Fibroblast of skin of back (primary cell): ENCODE measurements at regions not wholly inside any gene's neighbourhood (a gene's known extent, or its start where the extent isn't known, plus 50 kb on each side); places are given as distances from the start of the nearest gene placed in this dataset.
"Not testable (repeated sequence)": the region's sequence is repeated elsewhere in the genome, so short reads cannot be mapped to it uniquely, and the experiment has no call there.

Source experiments
- DNase-seq: peaks from one replicate; pipeline ENCODE4 v3.0.0-alpha.2; 2013

DNA sequence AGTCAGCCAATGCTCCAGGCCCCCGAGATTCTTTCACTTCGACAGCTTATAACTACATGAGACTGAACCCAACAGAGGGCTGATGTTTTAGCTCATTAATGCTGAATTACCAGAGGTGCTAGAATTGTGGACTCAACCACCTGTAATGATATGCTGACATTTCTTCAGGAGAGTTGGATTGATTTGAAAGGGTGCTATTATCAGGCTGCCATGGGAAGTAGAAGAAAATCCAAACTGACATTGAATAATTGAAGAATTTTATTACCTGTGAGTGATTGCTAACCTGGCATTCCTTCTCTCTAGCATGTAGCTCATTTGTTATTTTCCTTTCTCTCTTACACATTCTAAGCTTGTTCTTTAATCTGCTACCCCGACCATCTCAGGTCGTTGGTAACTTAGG, 488.8 kb downstream of the PID1 start:
- no peak for DNase-seq

DNA sequence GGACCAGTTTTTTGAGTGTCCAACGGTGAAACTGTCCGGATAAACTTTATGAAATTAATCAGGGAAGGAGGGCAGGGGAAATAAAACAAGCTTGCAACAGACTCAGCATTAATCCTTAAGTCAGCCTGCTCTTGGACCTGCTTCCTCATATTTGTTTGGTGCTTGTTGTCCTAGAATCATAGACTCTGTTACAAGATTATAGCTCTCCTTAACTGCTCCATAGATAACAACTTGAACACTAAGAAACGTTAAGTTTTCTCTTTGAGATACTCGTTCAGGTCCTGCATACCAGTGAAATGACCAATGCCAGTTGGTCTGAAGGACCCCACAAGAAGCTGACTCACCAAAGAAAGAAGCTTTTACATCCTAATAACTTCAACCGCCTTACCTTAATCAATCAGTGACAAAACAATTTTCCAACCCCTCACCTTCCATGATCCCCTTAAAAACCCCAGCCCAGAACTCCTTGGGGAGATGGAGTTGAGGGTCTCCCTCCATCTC, 493.2 kb downstream of the PID1 start:
- no peak for DNase-seq

DNA sequence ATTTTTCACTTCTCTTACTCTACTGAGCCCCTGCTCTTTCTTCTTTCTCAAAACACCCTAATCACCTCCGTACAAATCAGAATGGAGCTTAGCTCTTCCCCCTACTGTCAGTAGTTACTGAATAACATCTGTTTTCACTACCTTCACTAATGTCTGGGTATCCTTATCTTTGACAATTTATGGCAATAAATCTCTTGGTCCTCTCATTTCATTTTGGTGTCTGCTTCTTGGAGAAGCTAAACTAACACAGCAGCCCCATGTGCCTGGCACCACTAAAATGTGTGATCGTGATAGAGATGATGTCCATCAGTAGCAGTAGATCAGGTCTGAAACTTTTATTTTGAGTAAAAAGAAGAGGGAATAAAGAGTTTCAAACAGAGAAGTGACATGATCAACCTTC, 496.5 kb downstream of the PID1 start:
- DNase-seq = no peak

DNA sequence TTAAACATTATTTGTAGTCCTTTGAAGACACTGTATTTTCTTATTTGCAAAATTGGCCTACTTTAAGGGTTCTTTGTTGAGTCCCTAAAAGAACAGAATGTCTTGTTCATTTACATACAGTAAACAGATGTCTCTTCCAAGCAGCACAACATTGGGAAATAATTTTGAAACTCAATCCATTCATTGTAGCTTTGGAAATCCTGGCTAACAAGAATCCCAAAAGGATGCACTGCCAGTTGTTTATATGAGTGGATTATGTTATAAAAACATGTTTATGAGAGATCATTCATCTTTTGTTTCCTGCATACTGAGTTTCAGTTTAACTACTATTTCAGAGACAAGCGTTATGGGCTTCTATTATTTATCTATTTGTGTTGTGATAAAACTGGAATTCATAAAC, 499.3 kb downstream of the PID1 start:
- DNase-seq = no peak

DNA sequence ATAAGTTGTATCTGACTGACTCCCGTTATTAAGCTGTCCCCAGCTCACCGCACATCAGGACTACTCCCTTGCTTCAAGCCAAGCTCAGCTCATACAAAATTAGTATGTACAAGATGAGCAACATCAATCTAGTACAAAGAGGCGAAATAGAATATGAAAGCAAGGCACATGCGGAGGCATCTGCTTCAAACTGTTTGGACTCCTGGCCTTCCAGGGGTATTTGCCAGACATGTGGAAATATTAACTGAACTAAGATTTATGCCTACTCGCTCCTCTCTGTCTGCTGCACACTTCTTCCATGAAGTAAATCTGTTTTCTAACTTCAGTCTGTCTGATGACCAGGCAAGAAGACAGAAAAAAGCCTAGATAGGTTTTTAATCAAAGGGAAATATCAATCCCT, 499.8 kb downstream of the PID1 start:
- DNase-seq = no peak

DNA sequence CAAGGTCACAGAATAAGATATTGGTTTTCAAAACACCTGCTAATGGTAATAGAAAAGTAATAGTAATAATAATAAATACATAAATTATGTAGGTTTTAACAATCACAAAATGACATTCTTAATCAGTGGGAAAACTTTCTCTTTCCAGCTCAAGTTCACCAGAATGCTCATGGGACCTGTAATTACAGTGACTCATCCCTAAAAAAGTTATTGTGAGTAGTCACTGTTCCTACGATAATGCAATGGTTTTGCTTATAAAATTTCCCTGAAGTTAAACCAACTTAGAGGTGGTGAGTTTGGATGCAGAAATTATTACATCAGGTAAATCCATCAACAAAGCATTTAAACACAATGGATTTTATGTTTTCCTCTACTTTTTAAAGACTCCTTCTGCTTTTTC, 502.3 kb downstream of the PID1 start:
- peak; percentile 82 for DNase-seq

DNA sequence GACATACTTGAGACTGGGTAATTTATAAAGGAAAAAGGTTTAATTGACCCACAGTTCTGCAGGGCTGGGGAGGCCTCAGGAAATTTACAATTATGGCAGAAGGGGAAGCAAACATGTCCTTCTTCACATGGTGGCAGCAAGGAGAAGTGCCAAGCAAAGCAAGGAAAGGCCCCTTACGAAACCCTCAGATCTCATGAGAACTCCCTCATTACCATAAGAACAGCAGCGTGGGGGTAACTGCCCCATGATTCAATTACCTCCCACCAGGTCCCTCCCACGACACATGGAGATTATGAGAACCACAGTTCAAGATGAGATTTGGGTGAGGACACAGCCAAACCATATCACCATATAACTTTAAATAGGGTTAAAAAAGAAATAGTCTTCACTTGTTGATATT, 502.9 kb downstream of the PID1 start:
- DNase-seq = not testable (repeated sequence)

DNA sequence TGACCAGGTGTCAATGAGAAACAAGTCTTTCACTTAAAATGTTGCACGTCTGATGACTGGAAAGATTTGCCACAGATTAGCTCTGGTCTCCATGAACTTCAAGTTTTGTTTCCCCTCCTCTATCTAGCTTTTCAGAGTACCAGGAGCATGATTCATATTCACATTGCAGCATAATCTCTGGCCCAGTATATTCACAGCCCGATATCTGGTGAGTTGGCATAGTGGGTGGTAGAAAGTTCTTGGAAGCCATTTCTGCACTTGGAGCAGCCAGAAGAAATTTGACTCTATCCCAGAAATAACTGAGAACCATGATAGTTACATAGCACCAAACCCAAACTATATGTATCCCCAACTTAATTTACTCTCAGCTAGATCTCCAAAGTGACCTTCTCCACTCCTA, 503.9 kb downstream of the PID1 start:
- DNase-seq = peak; percentile 56

DNA sequence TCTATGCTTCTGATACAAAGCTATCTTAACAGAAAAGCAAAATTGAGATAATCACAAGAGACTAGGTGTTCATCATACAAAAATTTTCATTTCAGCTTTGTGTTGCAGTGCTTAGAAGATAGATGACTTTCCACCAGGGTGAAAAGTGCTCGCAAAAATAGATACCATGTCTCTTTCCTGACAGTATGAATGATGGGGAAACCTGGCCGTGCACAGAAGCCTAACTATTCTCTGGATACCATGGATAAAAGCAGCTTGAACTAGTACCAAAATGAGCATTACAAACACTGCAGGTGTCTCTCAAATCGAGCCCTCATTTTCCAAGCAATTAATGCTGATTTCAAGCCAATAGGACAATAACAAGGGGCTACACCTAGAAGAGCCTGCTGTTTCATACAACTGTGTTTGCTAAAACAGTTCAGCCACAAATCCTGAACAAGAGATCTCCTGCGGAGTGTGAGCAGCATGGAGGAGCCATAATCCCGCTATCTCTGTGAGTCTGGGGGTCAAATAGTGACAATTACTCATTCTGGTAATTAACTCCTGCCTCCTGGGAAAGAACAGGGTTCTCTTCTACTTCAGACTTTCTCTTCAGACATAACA, 507.6 kb downstream of the PID1 start:
- no peak for DNase-seq

DNA sequence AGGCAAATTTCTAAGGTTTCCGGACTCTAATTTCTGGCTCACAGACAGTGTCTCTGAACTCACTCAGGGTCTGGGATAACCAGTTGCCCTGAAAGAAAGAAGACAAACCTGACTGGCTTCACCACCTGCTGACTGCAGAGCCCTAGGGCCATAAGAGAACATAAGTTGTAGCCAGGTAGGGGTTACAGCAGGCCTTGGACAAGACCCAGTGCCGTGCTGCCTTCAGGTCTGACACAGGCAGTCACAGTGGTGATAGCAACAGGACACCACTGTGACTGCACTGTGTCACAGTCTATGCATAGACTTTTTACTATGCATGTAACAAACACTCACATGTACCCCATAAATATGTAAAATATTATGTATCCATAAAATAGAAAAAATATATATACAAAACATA, 508.5 kb downstream of the PID1 start:
- DNase-seq = no peak

DNA sequence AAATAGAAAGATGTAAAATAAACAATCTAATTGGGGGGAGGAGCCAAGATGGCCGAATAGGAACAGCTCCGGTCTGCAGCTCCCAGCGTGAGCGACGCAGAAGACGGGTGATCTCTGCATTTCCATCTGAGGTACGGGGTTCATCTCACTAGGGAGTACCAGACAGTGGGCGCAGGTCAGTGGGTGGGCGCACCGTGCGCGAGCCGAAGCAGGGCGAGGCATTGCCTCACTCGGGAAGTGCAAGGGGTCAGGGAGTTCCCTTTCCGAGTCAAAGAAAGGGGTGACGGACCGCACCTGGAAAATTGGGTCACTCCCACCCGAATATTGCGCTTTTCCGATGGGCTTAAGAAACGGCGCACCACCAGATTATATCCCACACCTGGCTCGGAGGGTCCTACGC, 515.4 kb downstream of the PID1 start:
- not testable (repeated sequence) for DNase-seq

DNA sequence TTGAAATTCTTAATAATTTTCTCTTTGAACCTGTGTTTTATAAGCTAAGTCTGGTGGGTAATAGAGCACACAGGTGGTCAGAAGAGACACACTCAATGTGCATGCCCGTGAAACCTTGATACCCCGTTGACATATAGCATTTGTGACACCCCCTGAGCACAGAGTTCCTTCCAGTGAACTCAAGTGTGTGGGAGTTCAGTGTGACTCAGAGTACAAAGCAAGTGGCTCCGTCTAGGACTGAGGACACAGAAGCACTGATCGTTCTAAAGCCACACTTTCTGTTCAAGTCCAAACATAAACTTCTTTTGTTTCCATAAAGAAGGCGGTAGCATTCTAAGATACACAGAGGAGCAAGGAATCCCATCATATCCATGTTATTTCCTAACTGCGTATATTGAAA, 523.6 kb downstream of the PID1 start:
- DNase-seq = no peak

DNA sequence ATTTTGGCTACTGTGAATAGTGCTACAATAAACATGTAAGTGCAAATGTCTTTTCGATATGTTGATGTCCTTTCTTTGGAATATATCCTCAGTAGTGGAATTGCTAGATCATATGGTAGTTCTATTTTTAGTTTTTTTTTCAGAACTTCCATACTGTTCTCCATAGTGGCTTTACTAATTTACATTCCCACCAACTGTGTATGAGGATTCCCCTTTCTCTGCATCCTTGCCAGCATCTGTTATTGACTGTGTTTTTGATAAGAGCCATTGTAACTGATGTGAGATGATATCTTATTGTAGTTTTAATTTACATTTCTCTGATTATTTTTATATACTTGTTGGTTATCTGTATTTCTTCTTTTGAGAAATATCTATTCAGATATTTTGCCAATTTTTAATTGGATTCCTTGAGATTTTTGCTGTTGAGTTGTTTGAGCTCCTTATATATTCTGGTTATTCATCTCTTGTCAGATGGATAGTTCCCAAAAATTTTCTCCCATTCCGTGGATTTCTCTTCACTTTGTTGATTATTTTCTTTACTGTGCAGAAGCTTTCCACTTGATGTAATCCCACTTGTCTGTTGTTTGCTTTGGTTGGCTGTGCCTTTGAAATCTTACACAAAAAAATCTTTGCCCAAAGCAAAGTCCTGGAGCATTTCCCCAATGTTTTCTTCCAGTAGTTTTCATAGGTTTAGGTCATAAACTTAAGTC, 532.3 kb downstream of the PID1 start:
- no peak for DNase-seq

DNA sequence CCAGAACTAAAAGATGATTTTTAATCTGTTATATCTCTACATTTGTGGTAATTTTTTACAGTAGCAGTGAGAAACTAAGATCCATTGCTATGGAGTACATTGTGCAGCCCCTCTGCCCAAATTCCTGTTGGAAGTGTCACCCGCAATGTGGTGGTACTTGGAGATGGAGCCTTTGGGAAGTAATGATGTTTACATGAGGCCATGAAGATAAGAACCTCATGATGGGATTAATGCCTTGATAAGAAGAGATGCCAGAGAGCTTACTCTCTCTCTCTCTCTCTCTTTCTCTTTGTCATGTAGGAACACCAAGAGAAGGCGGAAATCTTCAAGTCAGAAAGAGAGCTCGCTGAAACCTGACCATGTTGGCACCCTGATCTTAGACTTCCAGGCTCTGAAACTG, 535.4 kb downstream of the PID1 start:
- DNase-seq = no peak

DNA sequence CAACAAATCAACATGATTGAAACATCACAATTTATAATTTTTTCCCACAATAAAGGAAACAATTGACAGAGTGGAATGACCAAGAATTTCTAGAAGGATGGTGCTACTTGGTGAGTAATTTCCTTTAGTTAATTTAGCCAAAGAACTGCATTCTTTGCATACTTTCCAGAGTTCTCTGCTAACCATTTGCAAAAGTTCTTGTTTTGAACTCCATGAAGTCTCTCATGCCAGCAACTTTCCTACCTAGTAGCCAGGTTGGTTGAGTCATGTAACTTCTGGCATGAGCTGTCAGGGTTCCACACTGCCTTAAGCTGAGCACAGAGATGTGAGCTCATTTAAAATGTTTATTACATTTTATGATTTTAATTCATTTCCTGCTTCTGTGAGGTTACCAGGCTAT, 539.6 kb downstream of the PID1 start:
- DNase-seq = peak; percentile 73

DNA sequence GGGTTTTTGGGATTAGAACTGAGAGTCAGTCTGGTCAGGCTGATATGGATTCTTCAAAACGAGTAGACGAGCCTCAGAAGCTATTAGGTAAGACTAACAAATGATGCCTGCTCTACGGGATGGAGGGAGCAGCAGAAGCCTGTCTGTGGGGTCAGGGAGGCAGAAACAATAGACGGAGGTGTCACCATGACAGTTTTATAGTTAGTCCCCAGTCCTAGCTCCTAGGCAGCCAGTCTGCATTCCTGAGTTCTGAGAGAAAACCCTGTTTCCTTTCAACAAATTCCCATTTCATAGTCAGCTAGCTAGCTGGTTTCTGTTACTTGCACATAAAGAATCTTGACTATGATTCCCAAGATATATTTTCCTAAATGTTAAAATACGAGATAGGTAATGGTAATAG, 542.1 kb downstream of the PID1 start:
- peak; percentile 17 for DNase-seq

DNA sequence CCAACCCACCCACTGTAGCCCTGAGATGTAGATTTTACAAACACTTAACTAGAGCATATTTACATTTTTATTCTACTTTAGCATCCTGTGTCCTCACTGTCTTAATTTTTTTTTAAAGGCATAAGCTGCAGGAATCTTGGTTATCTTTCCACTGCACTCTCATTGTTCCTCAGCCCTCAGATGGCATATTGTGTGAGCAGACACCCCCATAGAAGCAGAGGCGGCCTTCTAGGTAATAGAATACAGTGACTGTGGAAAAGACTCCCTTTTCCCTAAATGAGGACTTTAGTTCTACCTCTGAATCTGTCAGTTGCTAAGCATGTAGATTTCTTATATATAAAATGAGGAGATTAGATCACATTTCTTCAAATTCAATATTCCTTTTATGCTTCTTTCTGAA, 543.5 kb upstream of the SPHKAP start:
- no peak for DNase-seq

DNA sequence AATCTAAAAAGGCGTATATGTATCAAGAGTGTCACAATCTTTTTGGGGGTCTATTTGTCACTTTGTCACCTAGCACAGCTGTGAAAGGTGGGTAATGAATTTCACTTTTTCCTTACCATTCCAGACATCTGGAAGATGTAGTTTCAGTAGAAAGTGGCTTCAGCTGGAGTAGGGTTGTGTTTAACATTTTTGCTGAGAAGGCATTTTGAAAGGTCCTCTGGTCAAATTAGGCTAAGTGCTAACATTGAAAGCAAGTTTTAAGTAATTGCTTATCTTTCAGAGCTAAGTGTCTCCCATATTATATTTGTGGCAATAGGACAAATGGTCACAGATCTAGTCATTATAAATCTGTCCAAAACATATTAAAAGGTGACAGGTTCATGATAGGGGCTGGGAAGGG, 542.1 kb upstream of the SPHKAP start:
- no peak for DNase-seq

DNA sequence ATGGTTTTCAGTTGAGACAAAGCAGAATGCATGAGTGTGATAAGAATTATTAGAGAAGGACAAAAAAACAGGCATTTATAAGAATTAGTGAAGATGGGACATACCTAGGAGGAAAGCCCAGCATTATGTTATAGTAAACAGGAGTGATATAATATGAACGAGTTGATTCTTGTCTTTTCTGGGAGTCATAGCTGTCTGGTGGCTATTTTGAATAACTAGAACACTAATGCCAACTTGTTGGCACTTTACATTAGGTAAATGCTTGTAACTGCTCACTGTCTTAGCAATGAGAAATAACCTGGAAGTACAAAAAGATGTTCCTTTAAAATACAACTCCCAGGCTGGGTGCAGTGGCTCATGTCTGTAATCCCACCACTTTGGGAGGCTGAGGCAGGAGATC, 540.8 kb upstream of the SPHKAP start:
- DNase-seq = no peak

DNA sequence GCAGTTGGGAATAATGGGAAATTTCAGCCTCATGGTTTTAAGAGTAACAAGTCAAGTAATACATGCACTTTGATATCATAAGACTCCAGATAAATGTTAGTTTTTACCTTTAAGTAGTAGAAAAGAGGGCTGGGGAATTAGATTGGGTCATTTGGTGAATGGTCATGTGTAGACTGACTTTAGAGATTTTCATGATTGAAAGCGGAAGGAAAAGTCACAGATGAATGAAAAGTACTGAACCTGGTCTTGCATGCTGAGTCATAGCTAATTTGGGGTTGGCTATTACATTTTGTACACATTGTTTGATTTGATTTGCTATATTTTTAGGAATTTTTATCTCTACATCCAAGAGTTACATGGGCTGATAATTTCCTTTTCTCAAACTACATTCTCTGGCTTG, 539.4 kb upstream of the SPHKAP start:
- no peak for DNase-seq

DNA sequence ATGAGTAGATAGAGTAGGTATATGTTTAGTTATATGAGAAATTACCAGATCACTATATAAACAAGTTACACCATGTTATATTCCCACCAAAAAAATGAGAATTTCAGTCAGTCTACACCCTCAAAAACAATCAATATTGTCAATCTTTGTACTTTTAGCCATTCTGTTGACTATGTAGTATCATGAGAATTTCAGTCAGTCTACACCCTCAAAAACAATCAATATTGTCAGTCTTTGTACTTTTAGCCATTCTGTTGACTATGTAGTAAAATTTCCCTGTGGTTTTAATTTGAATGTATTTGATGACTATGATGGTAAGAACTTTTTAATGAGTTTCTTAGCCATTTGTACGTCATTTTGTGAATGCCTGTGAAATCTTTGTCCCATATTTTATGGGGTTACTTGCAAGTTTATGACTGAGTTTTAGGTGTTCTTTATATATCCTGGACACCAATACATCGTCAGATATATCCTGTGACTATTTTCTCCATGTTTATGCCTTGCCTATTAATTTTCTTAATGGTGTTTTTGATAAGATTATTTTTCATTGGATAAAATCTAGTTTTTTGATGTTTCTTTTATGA, 528.4 kb upstream of the SPHKAP start:
- DNase-seq = no peak

DNA sequence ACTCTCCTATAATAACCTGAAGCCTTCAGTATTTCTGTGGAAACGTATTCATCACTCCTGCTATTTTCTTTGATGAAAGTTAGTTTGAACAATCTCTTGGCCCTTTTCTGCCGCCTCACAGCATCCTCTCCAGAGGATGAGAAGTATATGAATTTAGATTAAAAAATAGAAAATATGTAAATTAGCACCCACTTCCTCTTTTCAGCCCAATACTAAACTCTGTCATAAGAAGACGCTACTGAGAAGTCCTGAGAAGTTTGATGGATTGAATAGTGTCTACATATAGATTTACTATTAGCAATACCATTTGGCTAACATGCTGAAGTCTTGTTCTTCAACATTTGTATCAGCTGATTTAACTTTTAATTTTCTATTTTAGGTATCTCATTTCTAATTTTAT, 526.4 kb upstream of the SPHKAP start:
- no peak for DNase-seq

DNA sequence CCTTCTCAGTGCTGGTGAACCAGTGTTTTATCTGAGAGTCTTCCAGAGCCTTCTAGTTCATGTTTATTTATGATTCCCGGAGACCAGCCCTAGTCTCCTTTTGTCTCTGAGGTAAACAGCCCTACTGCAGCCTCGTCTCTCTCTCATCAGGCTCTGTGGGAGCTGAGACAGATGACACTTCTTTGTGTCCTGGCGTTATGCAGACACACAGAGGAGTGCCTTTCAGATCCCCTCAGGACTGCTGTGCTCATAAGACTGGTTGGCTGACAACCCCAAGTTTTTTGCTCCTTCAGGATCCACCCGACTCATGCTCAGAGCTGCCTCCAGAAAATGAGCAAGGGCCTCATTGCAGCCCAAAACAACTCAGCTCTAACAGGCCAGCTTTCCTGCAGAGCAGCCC, 523.8 kb upstream of the SPHKAP start:
- no peak for DNase-seq

DNA sequence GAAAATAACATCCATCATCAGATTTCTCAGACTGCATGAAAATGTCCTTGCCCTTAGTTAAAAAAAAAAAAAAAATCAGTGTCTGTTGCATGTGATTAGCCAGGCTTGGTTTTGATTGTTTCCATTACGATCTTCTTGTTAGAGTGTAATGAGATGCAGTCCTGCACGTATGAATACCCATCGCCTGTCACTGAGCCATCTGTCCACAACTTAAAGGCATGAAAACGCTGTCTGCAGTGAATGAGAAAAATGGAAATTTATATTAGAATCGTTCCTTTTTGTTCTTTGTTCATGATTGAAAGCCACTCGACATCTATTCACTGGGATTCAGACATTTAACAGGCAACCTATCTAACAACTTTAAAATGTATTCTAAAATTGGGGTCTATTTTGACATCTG, 521.7 kb upstream of the SPHKAP start:
- no peak for DNase-seq
